HEK293 (cell line): ENCODE measurements at regions not wholly inside any gene's neighbourhood (a gene's known extent, or its start where the extent isn't known, plus 50 kb on each side); places are given as distances from the start of the nearest gene placed in this dataset.

ENCODE experiments used
- CTCF ChIA-PET: fragments of 350-600 bp; formaldehyde crosslinking; extraction: SDS; loops from one replicate; lab custom pipeline; 2021; ENCODE audit warnings: antibody characterized with exemption; lab: Yijun Ruan, JAX
- POLR2A ChIA-PET: fragments of 300-600 bp; formaldehyde crosslinking; extraction: SDS; loops from one replicate; lab custom pipeline; 2020; ENCODE audit warnings: antibody characterized with exemption, inconsistent platforms; lab: Yijun Ruan, JAX
- H3K27ac ChIP-seq: fragments of 200-500 bp; sonication (Bioruptor generic); 2 replicates; pipeline ENCODE4 v1.5.1; 2014; ENCODE audit warnings: low read depth, low read length, control low read depth, inconsistent platforms; ENCODE audit errors: extremely low read depth
- H3K36me3 ChIP-seq, 2 experiments: fragments of 200-500 bp in 1 of 2; sonication (Bioruptor generic) in 1 of 2; 1 replicate in 1 of 2; 2 replicates in 1 of 2; pipeline ENCODE4 v1.5.1; 2014 to 2017; ENCODE audit warnings: inconsistent platforms in 2 of 2, low read length in 2 of 2; ENCODE audit not compliant: control insufficient read depth in 2 of 2, insufficient read depth in 1 of 2
- H3K4me1 ChIP-seq: fragments of 200-500 bp; sonication (Bioruptor generic); 2 replicates; pipeline ENCODE4 v1.5.1; 2014; ENCODE audit warnings: mild to moderate bottlenecking, low read length, inconsistent platforms; ENCODE audit not compliant: control insufficient read depth, insufficient read depth
- H3K4me3 ChIP-seq: 2 replicates; pipeline ENCODE4 v1.5.1; 2011; ENCODE audit warnings: low read depth, mild to moderate bottlenecking, control low read depth, low read length, moderate library complexity
- H3K9me3 ChIP-seq: fragments of 200-500 bp; sonication (Bioruptor generic); 2 replicates; pipeline ENCODE4 v1.5.1; 2014; ENCODE audit warnings: low read depth, low read length, inconsistent platforms; ENCODE audit not compliant: control insufficient read depth, insufficient read depth
- EGR2 ChIP-seq: fragments of 450-650 bp; formaldehyde crosslinking; IDR thresholded peaks from 2 replicates; pipeline ENCODE4 v1.5.1; 2016; ENCODE audit warnings: low read depth, missing biosample characterization, missing genetic modification characterization
- GLI2 ChIP-seq: fragments of 450-650 bp; formaldehyde crosslinking; IDR thresholded peaks from 2 replicates; pipeline ENCODE4; 2017; ENCODE audit warnings: missing biosample characterization, missing genetic modification characterization, low read depth, borderline replicate concordance
- KLF1 ChIP-seq: fragments of 450-650 bp; formaldehyde crosslinking; IDR thresholded peaks from 2 replicates; pipeline ENCODE4 v1.5.1; 2016; ENCODE audit warnings: missing biosample characterization, missing genetic modification characterization
- KLF7 ChIP-seq: fragments of 450-650 bp; formaldehyde crosslinking; IDR thresholded peaks from 2 replicates; pipeline ENCODE4 v1.5.1; 2016; ENCODE audit warnings: missing biosample characterization, missing genetic modification characterization, borderline replicate concordance
- SCRT2 ChIP-seq: fragments of 450-650 bp; formaldehyde crosslinking; IDR thresholded peaks from 2 replicates; pipeline ENCODE4 v1.5.1; 2016; ENCODE audit warnings: missing biosample characterization, missing genetic modification characterization
- SETDB1 ChIP-seq: IDR thresholded peaks from one replicate; pipeline ENCODE4 v1.6.1; 2017; ENCODE audit warnings: mild to moderate bottlenecking, low read length, moderate library complexity, mixed read lengths; ENCODE audit not compliant: insufficient read length
- SP3 ChIP-seq: fragments of 450-650 bp; formaldehyde crosslinking; IDR thresholded peaks from 2 replicates; pipeline ENCODE4 v1.5.1; 2016; ENCODE audit warnings: missing biosample characterization, missing genetic modification characterization
- WT1 ChIP-seq: fragments of 450-650 bp; formaldehyde crosslinking; IDR thresholded peaks from 2 replicates; pipeline ENCODE4 v1.5.1; 2016; ENCODE audit warnings: missing biosample characterization, missing genetic modification characterization
- ZBTB48 ChIP-seq: fragments of 450-650 bp; formaldehyde crosslinking; IDR thresholded peaks from 2 replicates; pipeline ENCODE4 v1.5.1; 2016; ENCODE audit warnings: missing biosample characterization, missing genetic modification characterization
- ZFHX2 ChIP-seq: fragments of 450-650 bp; formaldehyde crosslinking; conservative IDR thresholded peaks from 2 replicates; pipeline ENCODE4 v1.5.1; 2016; ENCODE audit warnings: missing biosample characterization, missing genetic modification characterization
- ZNF140 ChIP-seq: fragments of 450-650 bp; formaldehyde crosslinking; IDR thresholded peaks from 2 replicates; pipeline ENCODE4 v1.5.1; 2016; ENCODE audit warnings: missing biosample characterization, missing genetic modification characterization
- ZNF169 ChIP-seq: fragments of 450-650 bp; formaldehyde crosslinking; IDR thresholded peaks from 2 replicates; pipeline ENCODE4 v1.5.1; 2016; ENCODE audit warnings: missing biosample characterization, missing genetic modification characterization
- ZNF175 ChIP-seq: fragments of 450-650 bp; formaldehyde crosslinking; IDR thresholded peaks from 2 replicates; pipeline ENCODE4 v1.5.1; 2016; ENCODE audit warnings: missing biosample characterization, missing genetic modification characterization
- ZNF184 ChIP-seq: fragments of 450-650 bp; IDR thresholded peaks from 2 replicates; pipeline ENCODE4 v1.5.1; 2018; ENCODE audit warnings: missing biosample characterization, mild to moderate bottlenecking, missing genetic modification characterization
- ZNF223 ChIP-seq: fragments of 450-650 bp; formaldehyde crosslinking; IDR thresholded peaks from 2 replicates; pipeline ENCODE4 v1.5.1; 2016; ENCODE audit warnings: missing biosample characterization, missing genetic modification characterization
- ZNF280C ChIP-seq: fragments of 450-650 bp; formaldehyde crosslinking; IDR thresholded peaks from 2 replicates; pipeline ENCODE4 v1.5.1; 2016; ENCODE audit warnings: missing biosample characterization, missing genetic modification characterization
- ZNF354C ChIP-seq: fragments of 450-650 bp; formaldehyde crosslinking; IDR thresholded peaks from 2 replicates; pipeline ENCODE4 v1.5.1; 2016; ENCODE audit warnings: missing biosample characterization, missing genetic modification characterization, low read depth, borderline replicate concordance
- ZNF510 ChIP-seq: fragments of 450-650 bp; formaldehyde crosslinking; IDR thresholded peaks from 2 replicates; pipeline ENCODE4 v1.5.1; 2018; ENCODE audit warnings: mild to moderate bottlenecking, missing genetic modification characterization, missing biosample characterization; ENCODE audit not compliant: insufficient replicate concordance
- ZNF514 ChIP-seq: fragments of 450-650 bp; formaldehyde crosslinking; IDR thresholded peaks from 2 replicates; pipeline ENCODE4 v1.5.1; 2016; ENCODE audit warnings: missing biosample characterization, missing genetic modification characterization
- ZNF585B ChIP-seq: fragments of 450-650 bp; formaldehyde crosslinking; IDR thresholded peaks from 2 replicates; pipeline ENCODE4 v1.5.1; 2016; ENCODE audit warnings: missing biosample characterization, missing genetic modification characterization
- ZNF596 ChIP-seq: fragments of 450-650 bp; IDR thresholded peaks from 2 replicates; pipeline ENCODE4 v1.5.0; 2018; ENCODE audit warnings: missing biosample characterization, mild to moderate bottlenecking, missing genetic modification characterization, moderate library complexity
- ZNF626 ChIP-seq: fragments of 450-650 bp; sonication (Bioruptor Pico); formaldehyde crosslinking; IDR thresholded peaks from 2 replicates; pipeline ENCODE4 v1.5.1; 2018; ENCODE audit warnings: missing biosample characterization, missing genetic modification characterization, inconsistent platforms
- ZNF654 ChIP-seq: fragments of 450-650 bp; formaldehyde crosslinking; IDR thresholded peaks from 2 replicates; pipeline ENCODE4 v1.5.1; 2016; ENCODE audit warnings: low read depth, missing biosample characterization, missing genetic modification characterization
- ZNF670 ChIP-seq: fragments of 450-650 bp; formaldehyde crosslinking; IDR thresholded peaks from 2 replicates; pipeline ENCODE4 v1.5.1; 2016; ENCODE audit warnings: missing biosample characterization, missing genetic modification characterization, low read depth
- ZNF704 ChIP-seq: fragments of 450-650 bp; formaldehyde crosslinking; IDR thresholded peaks from 2 replicates; pipeline ENCODE4 v1.5.1; 2016; ENCODE audit warnings: missing biosample characterization, missing genetic modification characterization
- TF ChIP-seq, protein P1 (sequence below): fragments of 450-650 bp; formaldehyde crosslinking; IDR thresholded peaks from 2 replicates; pipeline ENCODE4 v1.5.1; 2017; ENCODE audit warnings: missing biosample characterization, missing genetic modification characterization
- TF ChIP-seq, protein P2 (sequence below): fragments of 450-650 bp; formaldehyde crosslinking; IDR thresholded peaks from 2 replicates; pipeline ENCODE4 v1.5.1; 2016; ENCODE audit warnings: missing biosample characterization, missing genetic modification characterization

DNA sequence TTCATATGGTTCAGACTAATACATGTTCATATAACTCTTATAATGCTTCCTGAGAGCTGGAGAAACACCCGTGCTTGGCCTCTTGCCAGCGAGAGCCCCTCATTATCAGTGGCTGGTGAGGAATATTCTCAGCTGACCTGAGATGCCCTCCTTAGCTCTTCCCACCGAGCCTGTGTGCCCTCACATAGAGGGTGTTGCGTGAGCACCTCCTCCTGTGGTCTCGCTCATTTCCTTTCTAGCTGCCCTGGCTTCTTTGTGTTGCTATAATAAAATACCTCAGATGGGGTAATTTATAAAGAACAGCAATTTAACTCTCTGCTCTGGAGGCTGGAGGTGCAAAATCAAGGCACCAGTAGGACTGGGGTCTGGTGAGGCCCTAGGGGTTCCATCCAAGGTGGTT is 80.5 kb upstream of the ALKAL2 start (continued):
- no peak for TF ChIP-seq GLI2
- no peak for TF ChIP-seq EGR2 (tag by site-specific recombination)
- TF ChIP-seq, protein P1, sequence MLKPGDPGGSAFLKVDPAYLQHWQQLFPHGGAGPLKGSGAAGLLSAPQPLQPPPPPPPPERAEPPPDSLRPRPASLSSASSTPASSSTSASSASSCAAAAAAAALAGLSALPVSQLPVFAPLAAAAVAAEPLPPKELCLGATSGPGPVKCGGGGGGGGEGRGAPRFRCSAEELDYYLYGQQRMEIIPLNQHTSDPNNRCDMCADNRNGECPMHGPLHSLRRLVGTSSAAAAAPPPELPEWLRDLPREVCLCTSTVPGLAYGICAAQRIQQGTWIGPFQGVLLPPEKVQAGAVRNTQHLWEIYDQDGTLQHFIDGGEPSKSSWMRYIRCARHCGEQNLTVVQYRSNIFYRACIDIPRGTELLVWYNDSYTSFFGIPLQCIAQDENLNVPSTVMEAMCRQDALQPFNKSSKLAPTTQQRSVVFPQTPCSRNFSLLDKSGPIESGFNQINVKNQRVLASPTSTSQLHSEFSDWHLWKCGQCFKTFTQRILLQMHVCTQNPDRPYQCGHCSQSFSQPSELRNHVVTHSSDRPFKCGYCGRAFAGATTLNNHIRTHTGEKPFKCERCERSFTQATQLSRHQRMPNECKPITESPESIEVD (tag by site-specific recombination), result no peak
- TF ChIP-seq ZNF175 (tag by site-specific recombination), result no peak
- no peak for TF ChIP-seq ZNF354C (tag by site-specific recombination)
- no peak for TF ChIP-seq ZNF670 (tag by site-specific recombination)
- TF ChIP-seq ZFHX2 (tag by site-specific recombination), result no peak
- no peak for TF ChIP-seq ZNF169 (tag by site-specific recombination)
- TF ChIP-seq WT1, result no peak
- no peak for TF ChIP-seq ZNF510 (tag by site-specific recombination)

GRCh38 chr2:367246-367645 is 79.4 kb upstream of the ALKAL2 start:
- CTCF ChIA-PET, result interaction anchor here (0.6 kb wide), 1 partner anchor 35 kb away, joined by 3 read pairs; no protein-coding TSS in a partner anchor
- H3K9me3 ChIP-seq, result no peaks in the 10 kb centered on the region
- no peaks in the 10 kb centered on the region for H3K4me1 ChIP-seq
- POLR2A ChIA-PET, result no interaction called here
- no peak overlapping the region for H3K4me3 ChIP-seq
- no peaks in the 10 kb centered on the region for H3K36me3 ChIP-seq
- TF ChIP-seq KLF1, result no peak
- no peak overlapping the region for H3K27ac ChIP-seq

GRCh38 chr2:366706-367105 is 78.8 kb upstream of the ALKAL2 start:
- TF ChIP-seq ZNF140 (tag by site-specific recombination) (no peak), ZNF184 (tag by site-specific recombination) (no peak), ZNF175 (tag by site-specific recombination) (no peak), ZNF223 (tag by site-specific recombination) (no peak), ZNF169 (tag by site-specific recombination) (no peak), ZNF585B (tag by site-specific recombination) (no peak), SP3 (tag by site-specific recombination) (no peak), ZNF626 (tag by site-specific recombination) (no peak), ZNF596 (tag by site-specific recombination) (no peak), ZNF704 (tag by site-specific recombination) (no peak), SCRT2 (tag by site-specific recombination) (no peak), ZNF514 (tag by site-specific recombination) (no peak), ZNF654 (tag by site-specific recombination) (no peak), KLF7 (tag by site-specific recombination) (no peak), ZNF280C (no peak), SETDB1 (no peak), ZBTB48 (tag by site-specific recombination) (no peak)
- TF ChIP-seq, protein P2, sequence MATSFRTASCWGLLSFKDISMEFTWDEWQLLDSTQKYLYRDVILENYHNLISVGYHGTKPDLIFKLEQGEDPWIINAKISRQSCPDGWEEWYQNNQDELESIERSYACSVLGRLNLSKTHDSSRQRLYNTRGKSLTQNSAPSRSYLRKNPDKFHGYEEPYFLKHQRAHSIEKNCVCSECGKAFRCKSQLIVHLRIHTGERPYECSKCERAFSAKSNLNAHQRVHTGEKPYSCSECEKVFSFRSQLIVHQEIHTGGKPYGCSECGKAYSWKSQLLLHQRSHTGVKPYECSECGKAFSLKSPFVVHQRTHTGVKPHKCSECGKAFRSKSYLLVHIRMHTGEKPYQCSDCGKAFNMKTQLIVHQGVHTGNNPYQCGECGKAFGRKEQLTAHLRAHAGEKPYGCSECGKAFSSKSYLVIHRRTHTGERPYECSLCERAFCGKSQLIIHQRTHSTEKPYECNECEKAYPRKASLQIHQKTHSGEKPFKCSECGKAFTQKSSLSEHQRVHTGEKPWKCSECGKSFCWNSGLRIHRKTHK (tag by site-specific recombination), result no peak
- no peak overlapping the region for H3K4me3 ChIP-seq
- no peaks in the 10 kb centered on the region for H3K9me3 ChIP-seq
- H3K4me1 ChIP-seq, result no peaks in the 10 kb centered on the region
- H3K36me3 ChIP-seq, result no peaks in the 10 kb centered on the region
- no peak overlapping the region for H3K27ac ChIP-seq
- ChIA-PET POLR2A (no interaction called here), CTCF (no interaction called here)
